ENCODE measurements at regions not wholly inside any gene's neighbourhood (a gene's known extent, or its start where the extent isn't known, plus 50 kb on each side); places are given as distances from the start of the nearest gene placed in this dataset.
"Not testable (repeated sequence)": the region's sequence is repeated elsewhere in the genome, so short reads cannot be mapped to it uniquely, and the experiment has no call there.

- no peak for DNase-seq
Measured at GRCh38 chr21:38619480-38619879, 121.2 kb upstream of the ERG start.

GRCh38 chr21:38619992-38620479 is 121.8 kb upstream of the ERG start:
- no peak for DNase-seq

- DNase-seq = no peak
Measured at GRCh38 chr21:38621132-38621531, 122.9 kb upstream of the ERG start.

- no peak for DNase-seq
Measured at GRCh38 chr21:38622081-38622826, 124.0 kb upstream of the ERG start.

- DNase-seq = no peak
Measured at GRCh38 chr21:38622827-38623209, 124.5 kb upstream of the ERG start.

- no peak for DNase-seq
Measured at GRCh38 chr21:38623552-38623951, 125.3 kb upstream of the ERG start.

GRCh38 chr21:38625000-38625399 is 126.7 kb upstream of the ERG start:
- DNase-seq = no peak

- no peak for DNase-seq
Measured at GRCh38 chr21:38626306-38626705, 128.0 kb upstream of the ERG start.

- no peak for DNase-seq
Measured at GRCh38 chr21:38628349-38628748, 130.1 kb upstream of the ERG start.

GRCh38 chr21:38631206-38631605 is 132.9 kb upstream of the ERG start:
- no peak for DNase-seq

GRCh38 chr21:38631676-38632075 is 133.4 kb upstream of the ERG start:
- no peak for DNase-seq

- DNase-seq = no peak
Measured at GRCh38 chr21:38637161-38637560, 138.9 kb upstream of the ERG start.

GRCh38 chr21:38639571-38640354 is 141.5 kb upstream of the ERG start:
- no peak for DNase-seq

- not testable (repeated sequence) for DNase-seq
Measured at GRCh38 chr21:38640355-38640742, 142.1 kb upstream of the ERG start.

- no peak for DNase-seq
Measured at GRCh38 chr21:38643404-38644023, 145.2 kb upstream of the ERG start.

- no peak for DNase-seq
Measured at GRCh38 chr21:38645282-38645681, 147.0 kb upstream of the ERG start.

- no peak for DNase-seq
Measured at GRCh38 chr21:38646213-38646837, 148.0 kb upstream of the ERG start.

- no peak for DNase-seq
Measured at GRCh38 chr21:38649120-38649519, 150.8 kb upstream of the ERG start.

GRCh38 chr21:38651570-38651969 is 153.3 kb upstream of the ERG start:
- no peak for DNase-seq

- no peak for DNase-seq
Measured at GRCh38 chr21:38652396-38652795, 153.3 kb upstream of the ETS2 start.

- no peak for DNase-seq
Measured at GRCh38 chr21:38654580-38654979, 151.1 kb upstream of the ETS2 start.

GRCh38 chr21:38658511-38658910 is 147.2 kb upstream of the ETS2 start:
- no peak for DNase-seq

- no peak for DNase-seq
Measured at GRCh38 chr21:38659936-38660332, 145.8 kb upstream of the ETS2 start.

All from activated T-cell treated with anti-CD3 and anti-CD28 coated beads for 4 hours (primary cell).